Epithelial cell of esophagus (primary cell): ENCODE measurements at regions not wholly inside any gene's neighbourhood (a gene's known extent, or its start where the extent isn't known, plus 50 kb on each side); places are given as distances from the start of the nearest gene placed in this dataset.
"Not testable (repeated sequence)": the region's sequence is repeated elsewhere in the genome, so short reads cannot be mapped to it uniquely, and the experiment has no call there.

ENCODE experiments used
- DNase-seq: peaks from one replicate; pipeline ENCODE4 v3.0.0; 2010; ENCODE audit warnings: low read depth
- H3K4me3 ChIP-seq: 2 replicates; pipeline ENCODE4 v1.5.1; 2011; ENCODE audit warnings: mild to moderate bottlenecking, low read length, control low read depth
- TF ChIP-seq, protein P1 (sequence below): IDR thresholded peaks from 2 replicates; pipeline ENCODE4 v1.5.1; 2011; ENCODE audit warnings: low read depth, mild to moderate bottlenecking, low read length, control low read depth, inconsistent platforms; ENCODE audit not compliant: insufficient read depth; ENCODE audit errors: missing control alignments

DNA sequence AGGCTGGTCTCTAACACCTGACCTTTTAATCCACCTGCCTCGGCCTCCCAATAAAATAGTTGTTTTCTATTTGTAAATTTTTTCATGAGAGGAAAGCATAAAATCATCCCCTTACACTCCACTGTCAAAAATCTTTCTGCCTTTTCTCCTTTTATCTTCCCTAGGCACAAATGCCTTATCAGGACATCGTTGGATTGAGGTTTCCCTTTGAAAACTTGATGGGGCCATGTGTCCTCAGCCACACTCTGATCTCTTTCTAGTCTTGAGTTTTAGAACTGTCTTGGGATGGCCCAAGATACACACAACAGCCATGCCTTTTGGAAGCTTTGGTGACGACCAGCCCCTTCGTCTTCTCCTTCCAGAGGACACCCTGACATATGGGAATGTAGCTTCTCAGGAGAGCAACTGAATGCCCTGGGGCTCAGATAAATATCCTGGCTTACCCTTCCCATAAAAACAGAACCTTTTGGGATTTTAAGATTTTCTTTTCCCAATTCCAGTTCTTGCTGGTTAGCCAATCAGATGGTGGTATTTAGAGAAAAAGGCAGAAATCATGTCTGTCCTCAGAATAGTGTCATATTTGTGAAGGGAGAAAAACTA is 112.4 kb downstream of the ZNF429 start:
- no peak overlapping the region for H3K4me3 ChIP-seq
- DNase-seq, result no peak
- TF ChIP-seq, protein P1, sequence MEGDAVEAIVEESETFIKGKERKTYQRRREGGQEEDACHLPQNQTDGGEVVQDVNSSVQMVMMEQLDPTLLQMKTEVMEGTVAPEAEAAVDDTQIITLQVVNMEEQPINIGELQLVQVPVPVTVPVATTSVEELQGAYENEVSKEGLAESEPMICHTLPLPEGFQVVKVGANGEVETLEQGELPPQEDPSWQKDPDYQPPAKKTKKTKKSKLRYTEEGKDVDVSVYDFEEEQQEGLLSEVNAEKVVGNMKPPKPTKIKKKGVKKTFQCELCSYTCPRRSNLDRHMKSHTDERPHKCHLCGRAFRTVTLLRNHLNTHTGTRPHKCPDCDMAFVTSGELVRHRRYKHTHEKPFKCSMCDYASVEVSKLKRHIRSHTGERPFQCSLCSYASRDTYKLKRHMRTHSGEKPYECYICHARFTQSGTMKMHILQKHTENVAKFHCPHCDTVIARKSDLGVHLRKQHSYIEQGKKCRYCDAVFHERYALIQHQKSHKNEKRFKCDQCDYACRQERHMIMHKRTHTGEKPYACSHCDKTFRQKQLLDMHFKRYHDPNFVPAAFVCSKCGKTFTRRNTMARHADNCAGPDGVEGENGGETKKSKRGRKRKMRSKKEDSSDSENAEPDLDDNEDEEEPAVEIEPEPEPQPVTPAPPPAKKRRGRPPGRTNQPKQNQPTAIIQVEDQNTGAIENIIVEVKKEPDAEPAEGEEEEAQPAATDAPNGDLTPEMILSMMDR, result no peak

DNA sequence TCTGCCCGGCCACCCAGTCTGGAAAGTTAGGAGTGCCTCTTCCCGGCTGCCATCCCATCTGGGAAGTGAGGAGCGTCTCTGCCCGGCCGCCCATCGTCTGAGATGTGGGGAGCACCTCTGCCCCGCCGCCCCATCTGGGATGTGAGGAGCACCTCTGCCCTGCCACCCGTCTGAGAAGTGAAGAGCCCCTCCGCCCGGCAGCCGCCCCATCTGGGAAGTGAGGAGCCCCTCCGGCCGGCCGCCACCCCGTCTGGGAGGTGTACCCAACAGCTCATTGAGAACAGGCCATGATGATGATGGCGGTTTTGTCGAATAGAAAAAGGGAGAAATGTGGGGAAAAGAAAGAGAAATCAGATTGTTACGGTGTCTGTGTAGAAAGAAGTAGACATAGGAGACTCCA is 109.4 kb downstream of the ZNF429 start:
- not testable (repeated sequence) for H3K4me3 ChIP-seq, DNase-seq

DNA sequence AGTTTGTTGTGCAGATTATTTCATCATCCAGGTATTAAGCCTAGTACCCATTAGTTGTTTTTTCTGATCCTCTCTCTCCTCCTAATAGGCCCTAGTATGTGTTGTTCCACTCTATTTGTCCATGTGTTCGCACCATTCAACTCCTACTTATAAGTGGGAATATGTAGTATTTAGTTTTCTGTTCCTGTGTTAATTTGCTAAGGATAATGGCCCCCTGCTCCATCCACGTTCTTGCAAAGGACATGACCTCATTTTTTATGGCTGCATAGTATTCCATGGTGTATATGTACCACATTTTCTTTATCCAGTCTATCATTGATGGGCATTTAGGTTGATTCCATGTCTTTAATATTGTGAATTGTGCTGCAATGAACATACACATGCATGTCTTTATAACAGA is 107.8 kb downstream of the ZNF429 start:
- not testable (repeated sequence) for DNase-seq, H3K4me3 ChIP-seq

DNA sequence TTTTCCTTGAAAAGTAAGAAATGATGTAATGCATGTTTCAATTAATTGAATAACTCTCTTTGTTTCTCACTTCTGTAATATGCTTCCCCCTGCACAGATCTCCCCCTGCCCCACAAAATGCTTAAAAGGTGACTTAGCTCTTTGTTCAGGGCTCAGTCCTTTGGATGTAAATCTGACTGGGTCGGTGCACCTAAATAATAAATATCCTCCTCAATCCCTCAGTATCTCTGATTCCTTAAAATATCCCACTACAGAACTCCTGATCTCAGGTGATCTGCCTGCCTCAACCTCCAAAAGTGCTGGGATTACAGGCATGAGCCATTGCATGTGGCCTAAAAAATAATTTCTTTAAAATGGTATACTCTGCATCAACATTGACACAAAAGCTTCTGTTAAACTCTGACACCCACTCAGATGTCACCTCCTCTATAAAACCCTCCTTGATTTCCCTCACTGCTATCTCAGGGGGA is 107.0 kb downstream of the ZNF429 start:
- no peak for DNase-seq
- TF ChIP-seq, protein P1, result no peak
- H3K4me3 ChIP-seq, result no peak overlapping the region

DNA sequence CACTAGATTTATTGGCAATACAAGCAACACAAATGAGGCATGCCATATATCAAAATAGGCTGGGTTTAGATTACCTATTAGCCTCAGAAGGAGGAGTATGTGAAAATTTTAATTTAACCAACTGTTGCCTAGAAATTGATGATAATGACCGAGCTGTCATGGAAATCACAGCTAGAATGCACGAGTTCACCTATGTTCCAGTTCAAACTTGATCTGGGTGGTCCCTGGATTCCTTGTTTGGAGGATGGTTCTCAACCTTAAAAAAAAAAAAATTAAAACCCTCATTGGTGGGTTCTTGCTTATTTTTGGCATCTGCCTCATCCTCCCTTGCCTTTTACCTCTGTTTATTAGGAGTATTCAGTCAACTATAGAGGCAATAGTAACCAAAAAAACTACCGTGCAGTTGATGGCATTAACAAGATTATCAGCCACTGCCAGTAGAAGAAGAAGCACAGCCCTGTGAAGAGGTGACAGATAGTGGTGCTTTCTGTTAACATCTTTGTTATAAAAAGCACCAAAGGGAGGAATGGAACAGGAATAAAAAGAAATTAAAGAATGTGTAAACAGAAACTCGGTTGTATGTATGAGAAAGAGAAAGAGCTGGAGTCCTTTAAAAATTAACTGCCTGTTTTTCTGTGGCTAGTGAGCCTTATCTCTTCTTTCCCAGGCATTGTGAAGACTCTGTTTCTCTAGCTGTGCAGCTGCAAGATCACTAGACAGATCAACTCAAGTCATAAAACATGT is 106.4 kb downstream of the ZNF429 start:
- H3K4me3 ChIP-seq, result no peak overlapping the region
- TF ChIP-seq, protein P1, result no peak
- no peak for DNase-seq

DNA sequence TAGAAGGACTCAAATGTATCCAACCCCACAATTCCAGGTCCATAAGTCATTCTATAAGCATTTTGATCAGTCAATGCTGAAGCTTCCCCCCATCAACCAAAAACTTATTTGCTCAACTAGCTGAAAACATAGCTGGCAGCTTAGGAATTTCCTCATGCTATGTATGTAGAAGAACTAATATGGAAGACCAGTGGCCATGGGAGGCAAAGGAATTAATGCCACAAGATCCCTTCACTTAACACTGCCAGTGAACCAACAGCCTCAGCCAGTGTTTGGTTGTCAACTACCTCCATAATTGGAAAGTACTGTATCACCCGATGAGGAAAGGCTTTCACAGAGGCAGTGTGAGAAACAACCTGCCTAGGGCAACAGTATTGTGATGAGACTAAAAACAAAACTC is 105.4 kb downstream of the ZNF429 start:
- H3K4me3 ChIP-seq, result no peak overlapping the region
- TF ChIP-seq, protein P1, result no peak
- DNase-seq, result no peak

DNA sequence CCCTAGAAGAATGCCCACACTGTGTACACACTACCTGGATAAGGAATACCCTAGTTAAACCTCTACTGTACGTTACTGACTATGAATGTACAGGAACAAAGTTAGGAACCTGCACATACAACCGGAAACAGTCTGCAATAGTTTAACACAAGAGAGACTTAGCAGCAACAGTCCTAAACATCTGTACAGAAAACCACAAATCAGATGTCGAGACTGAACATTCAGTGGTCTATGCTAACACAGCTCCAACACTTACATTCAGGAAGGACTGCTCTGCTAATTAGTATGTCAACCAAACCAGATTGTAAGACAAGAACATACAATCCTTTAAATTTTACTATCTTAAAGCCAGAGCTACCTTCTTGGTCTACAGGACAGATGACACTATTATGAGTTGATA is 104.9 kb downstream of the ZNF429 start:
- TF ChIP-seq, protein P1, result no peak
- DNase-seq, result no peak
- no peak overlapping the region for H3K4me3 ChIP-seq

DNA sequence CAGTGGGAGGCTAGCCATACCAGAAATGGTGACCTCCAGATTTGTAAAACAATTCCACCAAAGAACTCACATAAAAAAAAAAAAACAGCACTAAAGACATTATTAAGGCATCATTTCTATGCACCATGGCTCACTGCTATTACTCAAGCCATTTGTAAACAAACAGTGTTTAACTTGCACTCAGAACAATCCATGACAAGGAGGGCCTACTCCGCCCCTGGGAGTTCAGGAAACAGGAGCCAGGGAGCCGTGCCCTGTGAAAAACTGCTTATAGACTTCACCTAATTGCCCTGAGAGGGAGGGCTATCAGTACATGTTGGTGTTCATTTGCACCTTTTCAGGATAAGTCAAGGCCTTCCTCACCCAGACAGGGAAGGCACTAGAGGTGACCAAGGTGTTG is 103.2 kb downstream of the ZNF429 start:
- TF ChIP-seq, protein P1, result no peak
- no peak overlapping the region for H3K4me3 ChIP-seq
- no peak for DNase-seq
